ENCODE measurements at regions not wholly inside any gene's neighbourhood (a gene's known extent, or its start where the extent isn't known, plus 50 kb on each side); places are given as distances from the start of the nearest gene placed in this dataset.

DNA sequence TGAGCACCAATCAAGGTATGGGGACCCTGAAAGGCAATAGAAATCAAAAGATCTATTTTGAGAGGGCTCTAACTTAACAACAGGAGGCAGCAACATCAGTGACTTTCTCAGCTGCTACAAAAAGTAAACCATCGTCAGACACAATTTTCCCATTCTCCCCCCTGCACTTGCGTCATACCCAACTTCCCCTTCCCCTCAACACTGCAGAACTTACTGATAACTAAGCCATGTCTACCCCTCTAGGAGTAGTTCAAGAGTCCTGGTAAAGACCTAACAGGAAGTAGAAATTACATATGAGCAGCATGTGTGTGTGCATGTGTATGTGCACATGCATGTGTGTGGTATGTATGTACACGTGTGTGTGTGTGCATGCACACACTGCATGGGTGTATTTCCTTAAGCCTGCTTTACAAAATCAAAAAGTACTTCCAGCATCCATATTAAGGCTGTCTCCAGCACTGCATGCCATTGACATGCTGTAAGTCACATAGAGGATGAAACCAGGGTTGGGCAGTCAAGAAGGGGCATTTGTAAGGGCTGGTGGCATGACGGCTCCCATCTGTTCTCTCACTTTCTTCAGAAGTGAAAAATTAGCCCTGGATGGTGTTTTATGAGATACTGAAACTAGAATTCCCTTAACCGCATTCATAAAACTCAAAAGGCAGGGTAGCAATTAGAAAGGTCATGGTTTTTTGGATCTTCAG, 460.1 kb upstream of the RUNX1 start:
- H3K56ac ChIP-seq (ENCODE audit: insufficient read length, low read depth, low read length), result no peak overlapping the region
- no peak overlapping the region for H2AK5ac ChIP-seq (ENCODE audit: insufficient read length, low read length)
- peaks cover 10% of the 10 kb centered on the region for H3K4me1 ChIP-seq (ENCODE audit: insufficient read depth, low read length)
- H4K20me1 ChIP-seq (ENCODE audit: control insufficient read depth, insufficient read depth, insufficient read length), result no peaks in the 10 kb centered on the region
- H2BK5ac ChIP-seq (ENCODE audit: insufficient read length, low read length), result no peak overlapping the region
- no peak overlapping the region for H3K18ac ChIP-seq (ENCODE audit: insufficient read length, low read depth, low read length)
- no peak overlapping the region for H4K91ac ChIP-seq (ENCODE audit: insufficient read length, low read depth, low read length)
- no peak overlapping the region for H2AFZ ChIP-seq (ENCODE audit: low read length)
- no peak overlapping the region for H2BK15ac ChIP-seq (ENCODE audit: low read depth, low read length)
- no peaks in the 10 kb centered on the region for H3K79me2 ChIP-seq (ENCODE audit: insufficient read depth, low read length)
- H3K36me3 Mint-ChIP-seq (ENCODE audit: insufficient read depth in 1 of 3, low read depth in 3 of 3), result peaks cover 0 to 2% (median 0%) of the 10 kb centered on the region in 3 experiments; a peak in 3 of 7 replicates
- H3K27me3 ChIP-seq (ENCODE audit: insufficient read depth, low read length), result no peaks in the 10 kb centered on the region
- no peak overlapping the region for H3K9ac ChIP-seq (ENCODE audit: extremely low read depth, insufficient read length, low read length)
- no peaks in the 10 kb centered on the region for H3K23me2 ChIP-seq (ENCODE audit: insufficient read length, low read depth, low read length, poor library complexity, severe bottlenecking)
- peaks cover 58 to 63% of the 10 kb centered on the region in 2 experiments for H3K4me1 Mint-ChIP-seq
- no peak overlapping the region for H3K14ac ChIP-seq (ENCODE audit: insufficient read depth, low read length)
- H3K79me1 ChIP-seq (ENCODE audit: insufficient read depth, low read depth, low read length, poor library complexity, severe bottlenecking), result no peaks in the 10 kb centered on the region
- no peak overlapping the region for H2BK12ac ChIP-seq (ENCODE audit: insufficient read length, low read depth, low read length)
- no peak overlapping the region for H3K27ac ChIP-seq (ENCODE audit: insufficient read length, low read depth, low read length)
- no peak overlapping the region for H4K5ac ChIP-seq (ENCODE audit: insufficient read length, low read depth, low read length)
- H3K9me3 Mint-ChIP-seq, result no peaks in the 10 kb centered on the region
- H3K4me3 Mint-ChIP-seq, result no peak overlapping the region; a peak in 1 of 5 replicates
- no peak overlapping the region for H2BK20ac ChIP-seq (ENCODE audit: low read depth, low read length, poor library complexity, severe bottlenecking)
- H3K9me3 ChIP-seq (ENCODE audit: control insufficient read depth, low read depth, low read length), result no peaks in the 10 kb centered on the region
- WGBS (ENCODE audit: extremely low coverage, insufficient read length, low lambda C conversion rate), result no CpG with 5 or more reads among the region's 5 CpGs
- no peak overlapping the region for H3T11ph ChIP-seq (ENCODE audit: low read length)
- H3K4ac ChIP-seq (ENCODE audit: low read depth, low read length), result no peak overlapping the region
- H3K27ac Mint-ChIP-seq, result no peak overlapping the region; a peak in 1 of 7 replicates
- no peak overlapping the region for H3K4me2 ChIP-seq (ENCODE audit: insufficient read depth, insufficient read length, low read length)
- H2BK120ac ChIP-seq (ENCODE audit: low read depth, low read length, poor library complexity, severe bottlenecking), result no peak overlapping the region
- no peak for DNase-seq
- no peak overlapping the region for H4K8ac ChIP-seq (replicated peaks; ENCODE audit: insufficient read length, low read depth, low read length)
- TF ChIP-seq, protein P1, sequence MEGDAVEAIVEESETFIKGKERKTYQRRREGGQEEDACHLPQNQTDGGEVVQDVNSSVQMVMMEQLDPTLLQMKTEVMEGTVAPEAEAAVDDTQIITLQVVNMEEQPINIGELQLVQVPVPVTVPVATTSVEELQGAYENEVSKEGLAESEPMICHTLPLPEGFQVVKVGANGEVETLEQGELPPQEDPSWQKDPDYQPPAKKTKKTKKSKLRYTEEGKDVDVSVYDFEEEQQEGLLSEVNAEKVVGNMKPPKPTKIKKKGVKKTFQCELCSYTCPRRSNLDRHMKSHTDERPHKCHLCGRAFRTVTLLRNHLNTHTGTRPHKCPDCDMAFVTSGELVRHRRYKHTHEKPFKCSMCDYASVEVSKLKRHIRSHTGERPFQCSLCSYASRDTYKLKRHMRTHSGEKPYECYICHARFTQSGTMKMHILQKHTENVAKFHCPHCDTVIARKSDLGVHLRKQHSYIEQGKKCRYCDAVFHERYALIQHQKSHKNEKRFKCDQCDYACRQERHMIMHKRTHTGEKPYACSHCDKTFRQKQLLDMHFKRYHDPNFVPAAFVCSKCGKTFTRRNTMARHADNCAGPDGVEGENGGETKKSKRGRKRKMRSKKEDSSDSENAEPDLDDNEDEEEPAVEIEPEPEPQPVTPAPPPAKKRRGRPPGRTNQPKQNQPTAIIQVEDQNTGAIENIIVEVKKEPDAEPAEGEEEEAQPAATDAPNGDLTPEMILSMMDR (conservative IDR thresholded peaks at IDR 0.05), result no peak
- H3K23ac ChIP-seq (ENCODE audit: insufficient read length, low read depth, low read length), result no peak overlapping the region
- H3K27me3 Mint-ChIP-seq (ENCODE audit: low read depth), result no peaks in the 10 kb centered on the region

Measured in H9 (cell line).